Upper lobe of right lung (tissue), 1 donor: ENCODE measurements at regions not wholly inside any gene's neighbourhood (a gene's known extent, or its start where the extent isn't known, plus 50 kb on each side); places are given as distances from the start of the nearest gene placed in this dataset.

ENCODE experiments used
- ATAC-seq: fragments of 200-7000 bp; cut with Tn5 transposase; one replicate; pipeline ENCODE4 v1.9.1; 2020; ENCODE audit warnings: mild to moderate bottlenecking, moderate library complexity
- DNase-seq: peaks from one replicate; pipeline ENCODE4 v3.0.0-alpha.2; 2020
- H3K27ac ChIP-seq: fragments of 200-600 bp; one replicate; pipeline ENCODE4 v1.8.0; 2022
- H3K27me3 ChIP-seq: fragments of 200-600 bp; one replicate; pipeline ENCODE4 v1.8.0; 2022; ENCODE audit warnings: mild to moderate bottlenecking
- H3K36me3 ChIP-seq: fragments of 200-600 bp; one replicate; pipeline ENCODE4 v1.8.0; 2022
- H3K4me1 ChIP-seq: fragments of 200-600 bp; one replicate; pipeline ENCODE4 v1.8.0; 2022
- H3K4me3 ChIP-seq: fragments of 200-600 bp; one replicate; pipeline ENCODE4 v1.8.0; 2022; ENCODE audit warnings: mild to moderate bottlenecking
- H3K9me3 ChIP-seq: fragments of 200-600 bp; one replicate; pipeline ENCODE4 v1.8.0; 2022
- CTCF ChIP-seq: fragments of 200-600 bp; IDR thresholded peaks from one replicate; pipeline ENCODE4 v1.8.0; 2022; ENCODE audit warnings: antibody characterized with exemption
- intact Hi-C: fragments of 100-400 bp; cut with DNase I; formaldehyde crosslinking; loops from one replicate; pipeline ENCODE4 v1.11.0; 2022
- donor health status: DM: no; HTN: yes; CAD: no; lungs with severe emphysema.

GRCh38 chr18:46414863-46415262 lies 242.2 kb downstream of the LOXHD1 start:
- H3K36me3 ChIP-seq = no peaks in the 10 kb centered on the region
- no peaks in the 10 kb centered on the region for H3K27me3 ChIP-seq
- H3K27ac ChIP-seq = no peak overlapping the region
- TF ChIP-seq CTCF = no peak
- H3K4me1 ChIP-seq = peaks cover 24% of the 10 kb centered on the region
- no peak for ATAC-seq
- DNase-seq = no peak
- no peak overlapping the region for H3K4me3 ChIP-seq
- H3K9me3 ChIP-seq = no peaks in the 10 kb centered on the region
- intact Hi-C loops = no loop called here

- Histone ChIP-seq H3K4me3 (no peak overlapping the region), H3K9me3 (no peaks in the 10 kb centered on the region), H3K27me3 (no peaks in the 10 kb centered on the region), H3K36me3 (no peaks in the 10 kb centered on the region), H3K4me1 (peaks cover 24% of the 10 kb centered on the region), H3K27ac (no peak overlapping the region)
- no peak for TF ChIP-seq CTCF
- no peak for DNase-seq
- no peak for ATAC-seq
- intact Hi-C loops = no loop called here
These were observed 241.3 kb downstream of the LOXHD1 start for GRCh38 chr18:46415532-46416252.

- DNase-seq (no peak), ATAC-seq (no peak)
- no peak for TF ChIP-seq CTCF
- Histone ChIP-seq H3K4me3 (no peak overlapping the region), H3K36me3 (no peaks in the 10 kb centered on the region), H3K27me3 (no peaks in the 10 kb centered on the region), H3K9me3 (no peaks in the 10 kb centered on the region), H3K4me1 (peaks cover 19% of the 10 kb centered on the region), H3K27ac (no peak overlapping the region)
- intact Hi-C loops = no loop called here
These were observed 240.0 kb downstream of the LOXHD1 start for GRCh38 chr18:46416706-46417638.

- no peak for TF ChIP-seq CTCF
- no peaks in the 10 kb centered on the region for H3K36me3 ChIP-seq
- no peaks in the 10 kb centered on the region for H3K9me3 ChIP-seq
- H3K4me3 ChIP-seq = no peak overlapping the region
- ATAC-seq (no peak), DNase-seq (peak; percentile 35)
- H3K27ac ChIP-seq = no peak overlapping the region
- H3K4me1 ChIP-seq = peaks cover 5% of the 10 kb centered on the region
- intact Hi-C loops = no loop called here
- no peaks in the 10 kb centered on the region for H3K27me3 ChIP-seq
These were observed 238.3 kb downstream of the LOXHD1 start for GRCh38 chr18:46418663-46419260.

GRCh38 chr18:46419391-46420141 lies 237.5 kb downstream of the LOXHD1 start:
- H3K27ac ChIP-seq = no peak overlapping the region
- no peaks in the 10 kb centered on the region for H3K9me3 ChIP-seq
- TF ChIP-seq CTCF = no peak
- H3K27me3 ChIP-seq = no peaks in the 10 kb centered on the region
- intact Hi-C loops = no loop called here
- H3K4me1 ChIP-seq = peaks cover 5% of the 10 kb centered on the region
- no peaks in the 10 kb centered on the region for H3K36me3 ChIP-seq
- DNase-seq (peak; percentile 57), ATAC-seq (no peak)
- no peak overlapping the region for H3K4me3 ChIP-seq
